Retinal pigment epithelial cell (primary cell): ENCODE measurements at regions not wholly inside any gene's neighbourhood (a gene's known extent, or its start where the extent isn't known, plus 50 kb on each side); places are given as distances from the start of the nearest gene placed in this dataset.

Source experiments
- DNase-seq: peaks from one replicate; pipeline ENCODE4 v3.0.0-alpha.2; 2010; ENCODE audit warnings: low read depth
- H3K4me3 ChIP-seq: 2 replicates; pipeline ENCODE4 v1.5.1; 2011; ENCODE audit warnings: mild to moderate bottlenecking, low read length, control low read depth, moderate library complexity
- TF ChIP-seq, protein P1 (sequence below): conservative IDR thresholded peaks from 2 replicates; pipeline ENCODE4 v1.5.1; 2011; ENCODE audit warnings: low read depth, low read length, control low read depth, inconsistent platforms

DNA sequence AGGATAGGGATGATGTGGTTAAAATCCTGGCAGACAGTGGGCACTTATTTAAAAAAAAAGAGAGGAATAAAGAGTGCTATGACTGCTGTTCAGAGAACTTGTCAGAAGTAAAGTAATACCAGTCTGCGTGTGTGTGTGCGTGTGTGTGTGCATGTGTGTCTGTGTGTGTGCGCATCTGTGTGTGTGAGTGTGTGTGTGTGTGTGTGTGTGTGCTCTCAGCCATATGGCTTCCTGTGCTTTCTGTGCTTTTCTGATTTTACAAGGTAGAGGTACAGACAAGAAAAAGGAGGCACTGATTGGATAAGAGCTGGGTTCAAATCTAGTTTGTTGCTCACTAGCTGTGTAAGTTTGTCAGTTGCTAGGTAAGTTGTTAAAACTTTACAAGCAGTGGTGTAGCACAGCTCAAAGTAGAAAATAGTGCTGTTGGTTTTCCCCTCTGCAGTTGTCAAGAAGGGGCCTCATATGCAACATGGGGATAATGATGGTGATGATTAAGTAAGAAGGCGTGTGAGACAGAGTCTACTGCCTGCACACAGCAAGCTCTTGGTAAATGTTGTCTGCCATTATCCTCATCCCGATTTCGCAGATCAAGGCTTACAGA is 155.3 kb upstream of the ZNF217 start:
- no peak overlapping the region for H3K4me3 ChIP-seq
- TF ChIP-seq, protein P1, sequence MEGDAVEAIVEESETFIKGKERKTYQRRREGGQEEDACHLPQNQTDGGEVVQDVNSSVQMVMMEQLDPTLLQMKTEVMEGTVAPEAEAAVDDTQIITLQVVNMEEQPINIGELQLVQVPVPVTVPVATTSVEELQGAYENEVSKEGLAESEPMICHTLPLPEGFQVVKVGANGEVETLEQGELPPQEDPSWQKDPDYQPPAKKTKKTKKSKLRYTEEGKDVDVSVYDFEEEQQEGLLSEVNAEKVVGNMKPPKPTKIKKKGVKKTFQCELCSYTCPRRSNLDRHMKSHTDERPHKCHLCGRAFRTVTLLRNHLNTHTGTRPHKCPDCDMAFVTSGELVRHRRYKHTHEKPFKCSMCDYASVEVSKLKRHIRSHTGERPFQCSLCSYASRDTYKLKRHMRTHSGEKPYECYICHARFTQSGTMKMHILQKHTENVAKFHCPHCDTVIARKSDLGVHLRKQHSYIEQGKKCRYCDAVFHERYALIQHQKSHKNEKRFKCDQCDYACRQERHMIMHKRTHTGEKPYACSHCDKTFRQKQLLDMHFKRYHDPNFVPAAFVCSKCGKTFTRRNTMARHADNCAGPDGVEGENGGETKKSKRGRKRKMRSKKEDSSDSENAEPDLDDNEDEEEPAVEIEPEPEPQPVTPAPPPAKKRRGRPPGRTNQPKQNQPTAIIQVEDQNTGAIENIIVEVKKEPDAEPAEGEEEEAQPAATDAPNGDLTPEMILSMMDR, result no peak
- DNase-seq, result peak; percentile 77

DNA sequence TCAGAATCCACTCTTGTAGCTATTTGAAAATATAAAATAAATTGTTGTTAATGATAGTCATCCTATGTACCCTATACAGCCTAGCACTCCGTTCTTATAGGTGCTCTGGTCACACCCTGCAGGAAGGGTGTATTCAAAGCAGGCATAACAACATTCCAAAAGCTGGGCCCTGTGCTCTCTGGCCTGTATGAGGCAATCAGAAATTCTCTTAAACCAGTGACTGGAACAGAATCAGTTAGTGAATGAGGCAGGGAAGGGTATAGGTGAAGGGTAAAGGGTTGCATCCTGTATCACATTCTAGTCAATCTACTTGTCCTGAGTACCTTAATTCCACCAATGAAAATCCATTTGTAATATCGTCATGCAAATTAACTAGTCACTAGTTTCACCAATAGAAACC is 154.5 kb upstream of the ZNF217 start:
- H3K4me3 ChIP-seq, result no peak overlapping the region
- TF ChIP-seq, protein P1, result no peak

DNA sequence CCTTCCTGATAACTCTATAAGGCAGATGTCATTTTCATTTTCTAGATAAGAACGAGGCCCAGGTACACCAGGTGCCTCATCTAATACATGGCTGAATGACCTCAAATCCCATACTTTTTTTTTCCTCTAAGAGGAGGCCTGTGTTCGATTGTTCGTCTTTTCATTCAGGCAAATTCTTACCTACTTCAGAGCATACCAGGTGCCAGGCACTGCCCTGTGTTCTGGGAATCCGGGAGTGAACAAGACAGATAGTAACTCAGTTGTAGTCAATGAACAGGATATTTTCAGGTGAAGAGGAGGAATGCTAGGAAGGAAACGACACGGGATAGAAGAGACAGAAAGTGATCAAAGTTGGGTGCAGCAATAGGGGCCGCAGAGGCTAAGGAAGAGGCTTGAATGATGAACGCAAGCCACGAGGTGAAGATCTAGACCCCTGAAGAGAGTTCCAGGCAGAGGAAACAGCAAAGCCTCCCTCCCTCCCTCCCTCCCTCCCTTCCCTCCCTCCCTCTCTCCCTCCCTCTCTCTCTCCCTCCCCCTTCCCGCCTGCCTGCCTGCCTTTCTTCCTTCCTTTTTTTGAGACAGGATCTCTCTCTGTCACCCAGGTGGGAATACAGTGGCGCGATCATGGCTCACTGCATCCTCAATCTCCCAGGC is 150.1 kb upstream of the ZNF217 start:
- TF ChIP-seq, protein P1, result no peak
- H3K4me3 ChIP-seq, result no peak overlapping the region
- no peak for DNase-seq

More for the DNA sequence above, 154.5 kb upstream of the ZNF217 start:
- DNase-seq, result no peak

DNA sequence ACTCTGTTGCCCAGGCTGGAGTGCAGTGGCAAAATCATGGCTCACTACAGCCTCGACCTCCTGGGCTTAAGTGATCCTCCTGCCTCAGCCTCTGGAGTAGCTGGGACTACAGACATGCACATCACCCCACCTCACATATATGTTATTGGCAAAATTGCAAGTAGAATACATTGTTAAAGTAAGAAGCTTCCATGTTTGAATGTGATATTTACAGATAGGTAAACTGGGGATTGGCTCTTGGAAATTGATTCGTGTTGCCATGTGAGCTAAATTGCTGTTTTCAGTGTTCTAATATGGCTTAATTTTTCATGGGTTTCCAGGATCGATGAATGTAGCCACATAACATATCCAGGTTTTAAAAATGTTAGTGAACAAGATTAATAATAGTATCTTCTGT is 149.0 kb upstream of the ZNF217 start:
- TF ChIP-seq, protein P1, result no peak
- no peak overlapping the region for H3K4me3 ChIP-seq
- DNase-seq, result no peak

- no peak for DNase-seq
- no peak overlapping the region for H3K4me3 ChIP-seq
- TF ChIP-seq, protein P1, result no peak
Observed at GRCh38 chr20:53741726-53742028, 148.0 kb upstream of the ZNF217 start.

- TF ChIP-seq, protein P1, result no peak
- no peak for DNase-seq
- H3K4me3 ChIP-seq, result peak overlapping the region; percentile 23
Observed at GRCh38 chr20:53739799-53740785, 146.5 kb upstream of the ZNF217 start.
